ENCODE measurements at regions not wholly inside any gene's neighbourhood (a gene's known extent, or its start where the extent isn't known, plus 50 kb on each side); places are given as distances from the start of the nearest gene placed in this dataset.
A peak's percentile ranks its signal among the peaks of the same experiment; 100 is the strongest.

DNA sequence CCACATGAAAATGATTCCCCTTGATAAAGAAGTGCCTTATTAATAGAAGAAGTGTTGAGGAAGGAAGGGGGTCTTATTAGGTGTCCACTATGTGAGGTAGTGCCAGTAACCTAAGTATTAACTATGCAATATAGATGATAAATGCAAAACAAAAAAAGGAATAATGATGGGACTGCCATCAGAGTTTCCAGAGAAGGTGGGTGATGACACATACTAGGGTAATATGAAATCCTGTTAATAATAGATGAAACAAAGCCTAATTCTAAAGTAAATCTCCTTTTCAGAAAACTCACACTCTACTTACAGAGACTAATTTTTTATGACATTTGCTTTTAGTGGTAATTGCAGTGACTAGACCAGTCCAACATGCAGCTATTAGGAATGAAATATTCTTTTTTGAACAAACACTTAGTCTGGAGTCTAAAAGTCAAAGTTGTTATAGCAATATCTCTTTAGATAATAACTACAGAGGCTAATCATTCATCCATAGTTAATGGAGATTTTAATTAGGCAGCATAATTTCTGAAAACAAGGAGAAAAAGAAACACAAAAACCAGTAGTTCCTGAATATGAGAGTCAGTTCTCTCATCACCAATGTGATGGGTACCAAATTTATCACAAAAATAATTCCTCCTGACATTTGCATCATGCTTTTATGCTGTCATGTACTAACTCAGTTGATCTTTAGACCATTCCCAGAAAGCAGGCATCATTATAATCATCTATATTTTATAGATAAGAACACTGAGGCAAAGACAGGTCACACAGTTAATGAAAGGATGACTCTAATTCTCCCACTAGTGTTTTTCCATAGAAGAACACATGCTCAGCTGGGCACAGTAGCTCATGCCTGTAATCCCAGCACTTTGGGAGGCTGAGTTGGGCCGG lies 208.8 kb upstream of the ARG1 start:
- H3K27me3 ChIP-seq, result no peaks in the 10 kb centered on the region
- intact Hi-C loops (cut with DNase I), result no loop called here
- DNase-seq, result no peak
- H3K4me1 ChIP-seq, result peaks cover 0 to 12% of the 10 kb centered on the region in 2 donors
- H3K4me3 ChIP-seq, result no peak overlapping the region
- no peak for ATAC-seq
- H3K27ac ChIP-seq, result no peak overlapping the region
- H3K9me3 ChIP-seq, result no peaks in the 10 kb centered on the region
- TF ChIP-seq, protein P1, sequence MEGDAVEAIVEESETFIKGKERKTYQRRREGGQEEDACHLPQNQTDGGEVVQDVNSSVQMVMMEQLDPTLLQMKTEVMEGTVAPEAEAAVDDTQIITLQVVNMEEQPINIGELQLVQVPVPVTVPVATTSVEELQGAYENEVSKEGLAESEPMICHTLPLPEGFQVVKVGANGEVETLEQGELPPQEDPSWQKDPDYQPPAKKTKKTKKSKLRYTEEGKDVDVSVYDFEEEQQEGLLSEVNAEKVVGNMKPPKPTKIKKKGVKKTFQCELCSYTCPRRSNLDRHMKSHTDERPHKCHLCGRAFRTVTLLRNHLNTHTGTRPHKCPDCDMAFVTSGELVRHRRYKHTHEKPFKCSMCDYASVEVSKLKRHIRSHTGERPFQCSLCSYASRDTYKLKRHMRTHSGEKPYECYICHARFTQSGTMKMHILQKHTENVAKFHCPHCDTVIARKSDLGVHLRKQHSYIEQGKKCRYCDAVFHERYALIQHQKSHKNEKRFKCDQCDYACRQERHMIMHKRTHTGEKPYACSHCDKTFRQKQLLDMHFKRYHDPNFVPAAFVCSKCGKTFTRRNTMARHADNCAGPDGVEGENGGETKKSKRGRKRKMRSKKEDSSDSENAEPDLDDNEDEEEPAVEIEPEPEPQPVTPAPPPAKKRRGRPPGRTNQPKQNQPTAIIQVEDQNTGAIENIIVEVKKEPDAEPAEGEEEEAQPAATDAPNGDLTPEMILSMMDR (IDR thresholded peaks at IDR 0.05), result no peak
- H3K36me3 ChIP-seq, result no peaks in the 10 kb centered on the region

DNA sequence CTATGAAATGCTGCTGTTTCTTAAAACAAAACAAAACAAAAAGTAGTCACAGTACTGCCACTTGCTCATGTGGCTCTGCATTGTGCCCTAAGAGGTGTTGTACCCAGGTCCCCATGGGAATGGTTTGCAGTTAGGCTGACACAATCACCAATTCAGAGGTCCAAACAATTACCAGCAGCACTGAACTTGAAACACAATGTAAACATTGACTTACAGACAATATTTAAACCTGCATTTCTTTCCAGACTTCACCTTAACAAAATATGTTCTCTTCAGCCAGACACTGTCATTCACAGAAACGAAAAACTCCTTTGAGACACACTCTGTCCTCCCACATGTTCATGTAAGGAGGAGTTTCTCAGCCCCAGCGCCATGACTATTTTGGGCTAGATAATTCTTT lies 206.8 kb upstream of the ARG1 start:
- ATAC-seq (peak; percentile 57), DNase-seq (peak in 1 of 4 donors; percentile 30)
- Histone ChIP-seq H3K4me3 (no peak overlapping the region), H3K27me3 (no peaks in the 10 kb centered on the region), H3K27ac (no peak overlapping the region), H3K4me1 (peaks cover 0 to 12% of the 10 kb centered on the region in 2 donors), H3K9me3 (no peaks in the 10 kb centered on the region), H3K36me3 (no peaks in the 10 kb centered on the region)
- intact Hi-C loops (cut with DNase I), result no loop called here
- TF ChIP-seq, protein P1 (IDR thresholded peaks at IDR 0.05), result no peak

GRCh38 chr6:131367206-131367873 lies 205.7 kb upstream of the ARG1 start:
- no peaks in the 10 kb centered on the region for H3K27me3 ChIP-seq
- peaks cover 0 to 12% of the 10 kb centered on the region in 2 donors for H3K4me1 ChIP-seq
- no peaks in the 10 kb centered on the region for H3K9me3 ChIP-seq
- H3K27ac ChIP-seq, result no peak overlapping the region
- intact Hi-C loops (cut with DNase I), result no loop called here
- no peak for ATAC-seq
- no peak overlapping the region for H3K4me3 ChIP-seq
- TF ChIP-seq, protein P1 (IDR thresholded peaks at IDR 0.05), result no peak
- no peaks in the 10 kb centered on the region for H3K36me3 ChIP-seq
- no peak for DNase-seq

- no peak overlapping the region for H3K27ac ChIP-seq
- ATAC-seq (peak; percentile 90), DNase-seq (peak in 2 of 4 donors; percentile 48)
- TF ChIP-seq, protein P1 (IDR thresholded peaks at IDR 0.05), result no peak
- H3K27me3 ChIP-seq, result no peaks in the 10 kb centered on the region
- no peaks in the 10 kb centered on the region for H3K36me3 ChIP-seq
- peaks cover 0 to 12% of the 10 kb centered on the region in 2 donors for H3K4me1 ChIP-seq
- no peaks in the 10 kb centered on the region for H3K9me3 ChIP-seq
- intact Hi-C loops (cut with DNase I), result no loop called here
- H3K4me3 ChIP-seq, result no peak overlapping the region
Measured at GRCh38 chr6:131368198-131368911, 204.7 kb upstream of the ARG1 start.

DNA sequence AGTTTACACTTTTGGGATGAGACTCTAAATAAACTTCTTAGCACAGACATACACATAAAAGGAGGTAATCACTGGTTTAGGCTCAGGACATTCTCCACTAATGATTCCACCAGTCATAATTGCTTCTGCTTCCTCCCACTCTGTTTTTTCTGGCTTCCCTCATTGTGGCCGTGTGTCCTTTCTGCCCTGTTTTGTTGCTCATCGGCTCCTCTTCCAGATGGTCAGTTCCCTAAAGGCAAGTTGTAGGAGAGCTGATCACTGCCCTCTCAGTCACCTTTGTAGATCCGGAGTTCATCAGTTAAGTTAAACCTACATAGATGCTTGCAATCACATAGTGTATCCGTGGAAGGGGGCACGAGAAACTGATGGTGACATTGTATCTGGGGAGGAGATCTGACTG lies 200.5 kb upstream of the ARG1 start:
- ATAC-seq (no peak), DNase-seq (no peak)
- TF ChIP-seq, protein P1 (IDR thresholded peaks at IDR 0.05), result no peak
- H3K4me3 ChIP-seq, result no peak overlapping the region
- H3K36me3 ChIP-seq, result no peaks in the 10 kb centered on the region
- no peak overlapping the region for H3K27ac ChIP-seq
- intact Hi-C loops (cut with DNase I), result no loop called here
- peaks cover 0 to 12% of the 10 kb centered on the region in 2 donors for H3K4me1 ChIP-seq
- no peaks in the 10 kb centered on the region for H3K27me3 ChIP-seq
- H3K9me3 ChIP-seq, result no peaks in the 10 kb centered on the region
